Right hindlimb (tissue), 1 donor: ENCODE measurements at regions not wholly inside any gene's neighbourhood (a gene's known extent, or its start where the extent isn't known, plus 50 kb on each side); places are given as distances from the start of the nearest gene placed in this dataset.
"Not testable (repeated sequence)": the region's sequence is repeated elsewhere in the genome, so short reads cannot be mapped to it uniquely, and the experiment has no call there.

ENCODE experiments used
- DNase-seq: peaks from one replicate; pipeline ENCODE4 v3.0.0-alpha.2; 2018

DNA sequence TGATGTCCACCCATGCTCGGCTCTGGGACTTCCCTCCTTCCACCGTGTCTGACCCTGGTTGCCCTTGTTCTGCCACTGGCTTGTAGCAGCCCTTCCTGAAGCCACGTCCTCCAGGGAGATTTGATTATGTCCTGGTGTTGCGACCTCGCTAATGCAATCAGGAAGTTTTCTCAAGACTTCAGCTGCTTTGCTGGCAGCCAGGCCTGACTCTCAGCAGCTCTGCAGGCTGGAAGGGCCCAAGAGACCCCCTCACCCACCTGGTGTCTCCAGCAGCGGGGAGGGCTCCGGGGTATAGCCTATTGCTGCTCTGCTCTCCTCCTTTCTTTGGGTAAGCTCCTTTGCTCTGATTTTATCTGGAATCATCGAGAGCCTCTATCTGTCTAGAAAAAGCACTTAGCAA is 2882.8 kb downstream of the RPIA start:
- peak; percentile 31 for DNase-seq

DNA sequence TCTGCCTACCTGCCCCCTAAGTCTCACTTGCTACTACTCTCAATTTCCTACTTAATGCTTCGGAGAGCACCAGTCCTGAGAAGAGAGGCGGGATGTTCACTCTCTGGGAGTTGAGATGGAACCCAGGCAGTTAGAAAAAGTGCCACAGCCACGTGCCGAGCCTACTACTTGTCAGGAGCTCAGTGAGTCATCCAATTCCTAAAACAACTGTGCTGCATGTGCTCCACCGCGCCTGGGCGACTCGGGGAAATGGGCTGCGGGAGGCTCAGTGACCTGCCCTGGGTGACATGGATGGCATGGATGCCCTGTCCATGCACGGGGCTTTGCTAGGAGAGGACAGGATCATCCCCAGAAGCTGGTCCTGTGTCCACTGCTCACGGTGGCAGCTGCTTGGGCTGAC is 2884.2 kb downstream of the RPIA start:
- DNase-seq, result peak; percentile 9

DNA sequence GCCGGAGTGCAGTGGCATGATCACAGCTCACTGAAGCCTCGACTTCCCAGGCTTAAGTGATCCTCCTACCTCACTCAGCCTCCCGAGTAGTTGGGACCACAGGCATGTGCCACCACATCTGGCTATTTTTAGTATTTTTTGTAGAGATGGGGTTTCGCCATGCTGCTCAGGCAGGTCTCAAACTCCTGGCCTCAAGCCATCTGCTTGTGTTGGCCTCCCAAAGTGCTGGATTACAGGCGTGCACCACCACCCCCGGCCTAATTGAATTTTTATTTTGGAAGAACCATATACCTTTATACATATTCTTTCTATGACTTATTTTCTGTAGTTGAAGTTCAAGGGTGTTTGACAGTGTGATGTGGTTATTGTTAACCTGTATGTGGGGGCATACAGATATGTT is 2885.9 kb downstream of the RPIA start:
- not testable (repeated sequence) for DNase-seq

GRCh38 chr2:91578678-91579077 is 2887.2 kb downstream of the RPIA start:
- DNase-seq, result not testable (repeated sequence)

DNA sequence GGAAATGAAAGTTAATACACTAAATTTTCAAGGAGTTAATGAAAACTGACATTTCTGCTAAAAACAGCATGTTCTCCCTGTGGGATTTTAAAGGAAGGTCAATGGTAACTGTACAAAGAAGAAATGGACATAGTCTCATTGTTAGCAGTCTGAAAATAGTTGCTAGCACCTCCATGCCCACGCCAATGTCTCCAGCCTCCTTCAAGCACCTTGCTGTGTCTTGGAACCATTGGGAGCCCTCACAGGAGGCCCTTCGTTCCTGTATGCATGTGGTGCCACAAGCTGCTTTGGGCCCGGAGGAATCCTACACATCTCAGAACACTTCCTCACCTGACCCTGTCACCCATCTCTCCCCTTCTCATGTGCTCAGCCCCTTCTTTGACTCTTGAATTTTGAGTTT is 2888.1 kb downstream of the RPIA start:
- not testable (repeated sequence) for DNase-seq

DNA sequence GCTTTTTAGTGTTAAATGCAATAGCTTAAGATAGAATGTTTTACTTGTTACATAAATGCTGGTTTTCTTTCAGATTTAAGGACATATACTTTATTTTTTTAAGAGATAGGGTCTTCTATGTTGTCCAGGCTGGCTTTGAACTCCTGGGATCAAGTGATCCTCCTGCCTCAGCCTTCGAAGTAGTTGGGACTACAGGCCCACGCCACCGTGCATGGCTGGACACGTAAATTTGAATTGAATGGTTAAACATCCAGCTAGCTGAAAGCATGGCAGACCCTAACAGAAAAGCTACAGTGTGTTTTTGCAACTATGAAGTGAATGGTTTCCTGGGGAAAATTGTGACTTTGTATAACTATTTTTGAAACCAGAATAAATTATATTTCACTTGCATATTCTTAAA is 2888.6 kb downstream of the RPIA start:
- not testable (repeated sequence) for DNase-seq

- not testable (repeated sequence) for DNase-seq
These were observed 2895.6 kb downstream of the RPIA start for GRCh38 chr2:91587098-91587497.

DNA sequence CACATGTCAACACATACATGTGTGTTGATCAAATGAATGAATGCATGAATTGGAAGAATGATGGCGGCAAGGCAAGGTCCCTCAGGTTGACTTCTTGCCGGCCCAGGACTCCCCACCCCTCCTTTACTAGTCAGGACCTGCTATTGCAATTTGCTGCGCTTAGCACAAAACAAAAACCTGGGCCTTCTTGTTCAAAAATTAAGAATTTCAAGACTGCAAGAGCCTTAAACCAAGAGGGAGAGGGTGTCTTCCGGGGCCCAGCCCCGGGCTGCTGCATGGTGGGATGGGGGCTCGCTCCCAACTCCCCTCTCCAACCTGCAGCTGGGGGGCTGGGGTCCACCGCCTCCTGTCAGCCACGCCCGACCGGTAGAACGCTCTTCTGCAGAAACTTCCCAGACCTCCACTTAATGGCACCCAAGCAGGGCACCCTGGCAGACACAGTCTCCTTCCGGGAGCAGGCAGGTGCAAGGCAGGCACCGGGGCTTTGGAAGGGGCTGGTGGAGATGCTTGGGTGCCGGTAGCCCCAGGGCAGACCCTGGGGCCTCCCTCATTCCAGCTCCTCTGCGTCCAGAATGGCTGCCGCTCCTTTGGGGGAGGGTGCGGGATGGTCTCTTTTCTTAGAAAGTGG is 2896.5 kb downstream of the RPIA start:
- DNase-seq, result peak; percentile 8

GRCh38 chr2:91588782-91589223 is 2897.3 kb downstream of the RPIA start:
- DNase-seq, result peak; percentile 8

GRCh38 chr2:91589454-91590328 is 2898.2 kb downstream of the RPIA start:
- DNase-seq, result peak; percentile 14

DNA sequence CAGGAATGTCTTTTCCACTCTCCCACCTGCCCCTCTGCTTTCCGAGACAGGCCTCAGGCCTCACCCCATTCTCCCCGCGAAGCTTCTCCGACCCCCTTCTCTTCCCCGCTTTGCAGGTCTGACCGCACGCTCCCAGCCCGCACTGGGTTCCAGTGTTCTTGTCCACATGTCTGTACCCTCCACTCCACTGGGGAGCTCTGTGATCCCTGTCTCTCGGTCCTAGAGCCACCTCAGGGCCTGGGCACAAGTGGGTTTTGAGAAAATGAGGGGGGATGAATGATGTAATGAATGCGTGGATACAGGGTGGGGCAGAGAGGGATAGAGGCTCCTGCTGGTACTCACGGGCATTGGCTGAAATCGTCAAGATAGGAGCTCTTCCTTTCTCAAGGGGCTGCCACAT is 2898.9 kb downstream of the RPIA start:
- peak; percentile 4 for DNase-seq

DNA sequence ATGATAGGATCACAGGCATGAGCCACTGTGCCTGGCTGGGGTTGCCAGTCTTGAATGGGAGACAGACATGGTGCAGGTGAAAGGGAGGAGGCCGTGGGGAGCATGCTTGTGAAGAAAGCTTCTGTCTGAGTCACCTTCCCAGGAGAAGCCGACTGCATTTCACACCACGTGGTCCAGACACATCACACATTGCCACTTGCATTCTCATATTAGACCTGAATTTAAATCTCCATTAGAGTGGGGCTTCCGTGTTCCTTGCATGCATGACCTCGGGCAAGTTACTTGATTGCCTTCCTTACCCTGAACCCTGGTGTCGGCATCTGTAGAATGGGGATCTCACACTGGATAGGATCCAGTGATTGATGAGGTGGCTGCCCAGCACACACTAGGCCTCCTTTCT is 2899.6 kb downstream of the RPIA start:
- peak; percentile 1 for DNase-seq

GRCh38 chr2:91597436-91597835 is 2906.0 kb downstream of the RPIA start:
- DNase-seq, result not testable (repeated sequence)

GRCh38 chr2:91598519-91598918 is 2907.0 kb downstream of the RPIA start:
- DNase-seq, result not testable (repeated sequence)

DNA sequence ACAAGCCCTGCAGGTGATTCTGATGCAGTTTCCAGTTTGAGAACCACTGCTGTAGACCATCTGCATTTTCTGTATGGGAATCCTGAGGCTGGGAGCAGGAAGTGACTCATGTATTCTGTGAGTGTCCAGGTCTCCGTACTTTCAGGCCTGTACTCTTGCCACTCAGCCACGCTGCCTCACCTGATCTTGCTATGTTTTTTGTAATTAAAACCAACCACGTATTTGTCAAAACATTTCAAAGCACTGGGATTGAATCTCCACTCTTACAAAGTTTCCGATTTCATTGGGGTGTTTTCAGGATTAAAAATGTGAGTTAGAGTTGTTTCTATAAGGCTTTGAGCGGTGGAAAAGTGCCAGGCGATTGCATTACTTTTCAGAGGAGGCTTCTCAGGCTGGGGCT is 2907.5 kb downstream of the RPIA start:
- peak; percentile 7 for DNase-seq

GRCh38 chr2:91602860-91603259 is 2911.4 kb downstream of the RPIA start:
- not testable (repeated sequence) for DNase-seq

DNA sequence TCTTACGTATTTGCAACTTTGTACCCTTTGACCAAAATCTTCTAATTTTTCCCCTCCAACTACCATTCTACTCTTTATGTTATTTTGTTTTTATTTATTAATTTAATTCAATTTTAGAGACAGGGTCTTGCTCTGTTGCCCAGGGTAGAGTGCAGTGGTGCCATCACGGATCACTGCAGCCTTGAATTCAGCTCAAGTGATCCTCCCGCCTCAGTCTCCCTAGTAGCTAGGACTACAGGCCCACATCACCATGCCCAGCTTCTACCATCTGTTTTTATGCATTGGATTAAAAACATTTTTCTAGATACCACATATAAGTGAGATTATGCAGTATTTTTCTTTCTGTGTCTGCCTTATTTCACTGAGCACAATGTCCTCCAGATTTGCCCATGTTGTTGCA is 2912.5 kb downstream of the RPIA start:
- DNase-seq, result not testable (repeated sequence)

- DNase-seq, result not testable (repeated sequence)
These were observed 2913.2 kb downstream of the RPIA start for GRCh38 chr2:91604629-91605028.

GRCh38 chr2:91623739-91624138 is 2932.3 kb downstream of the RPIA start:
- not testable (repeated sequence) for DNase-seq

DNA sequence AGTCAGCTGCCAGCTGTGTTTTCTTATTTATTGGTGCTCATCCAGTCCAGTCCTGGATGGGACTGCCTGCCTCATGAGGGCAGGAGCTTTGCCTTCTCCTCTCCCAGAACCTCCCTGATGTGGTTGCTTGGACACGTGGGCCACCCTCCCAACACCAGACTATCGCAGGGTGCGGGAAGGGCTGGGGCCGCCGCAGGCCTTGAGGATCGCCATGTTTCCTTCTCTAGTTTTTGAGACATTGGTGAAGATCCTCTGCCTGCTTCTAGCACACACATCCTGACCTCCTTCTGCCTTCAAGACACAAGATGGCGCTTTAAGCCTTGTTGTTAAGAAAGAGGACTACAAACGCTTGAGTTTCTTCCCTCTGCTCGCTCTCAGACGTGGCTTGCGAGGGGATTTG is 2937.0 kb downstream of the RPIA start:
- DNase-seq, result not testable (repeated sequence)

- DNase-seq, result peak; percentile 89
These were observed 2965.7 kb downstream of the RPIA start for GRCh38 chr2:91657193-91657592.

GRCh38 chr2:91658336-91658735 is 2966.9 kb downstream of the RPIA start:
- DNase-seq, result peak; percentile 33

GRCh38 chr2:91659189-91659916 is 2967.9 kb downstream of the RPIA start:
- not testable (repeated sequence) for DNase-seq
